HG02571 (cell line): ENCODE measurements at regions not wholly inside any gene's neighbourhood (a gene's known extent, or its start where the extent isn't known, plus 50 kb on each side); places are given as distances from the start of the nearest gene placed in this dataset.
"Not testable (repeated sequence)": the region's sequence is repeated elsewhere in the genome, so short reads cannot be mapped to it uniquely, and the experiment has no call there.

Experiments
- ATAC-seq: cut with Tn5 transposase; IDR thresholded peaks from one replicate; pipeline ENCODE4 v1.9.1; 2021; ENCODE audit warnings: mild to moderate bottlenecking, moderate library complexity; ENCODE audit not compliant: unreplicated experiment

DNA sequence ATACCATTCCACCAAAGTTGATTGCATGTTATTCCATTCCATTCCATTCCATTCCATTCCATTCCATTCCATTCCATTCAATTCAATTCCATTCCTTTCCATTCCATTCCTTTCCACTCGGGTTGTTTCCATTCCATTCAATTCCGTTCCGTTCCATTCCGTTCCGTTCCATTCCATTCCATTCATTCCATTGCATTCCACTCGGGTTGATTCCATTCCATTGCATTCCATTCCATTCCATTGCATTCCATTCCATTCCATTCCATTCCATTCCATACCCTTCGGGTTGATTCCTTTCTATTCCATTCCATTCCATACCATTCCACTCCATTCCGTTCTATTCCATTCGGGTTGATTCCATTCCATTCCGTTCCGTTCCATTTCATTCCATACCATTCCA lies 166.9 kb downstream of the CWH43 start:
- not testable (repeated sequence) for ATAC-seq

GRCh38 chr4:49154308-49155103 lies 168.4 kb downstream of the CWH43 start:
- peak; percentile 73 for ATAC-seq

DNA sequence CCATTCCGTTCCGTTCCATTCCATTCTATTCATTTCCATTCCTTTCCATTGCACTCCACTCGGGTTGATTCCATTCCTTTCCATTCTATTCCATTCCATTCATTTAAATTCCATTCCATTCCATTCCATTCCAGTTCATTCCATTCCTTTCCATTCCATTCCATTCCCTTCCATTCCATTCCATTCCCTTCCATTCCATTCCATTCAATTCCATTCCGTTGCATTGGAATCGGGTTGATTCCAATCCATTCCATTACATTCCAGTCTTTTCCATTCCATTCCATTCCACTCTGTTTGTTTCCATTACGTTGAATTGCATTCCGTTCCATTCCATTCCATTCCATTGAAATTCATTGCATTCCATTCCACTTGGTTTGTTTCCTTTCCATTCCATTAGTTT lies 169.2 kb downstream of the CWH43 start:
- not testable (repeated sequence) for ATAC-seq

- not testable (repeated sequence) for ATAC-seq
These were observed 170.2 kb downstream of the CWH43 start for GRCh38 chr4:49156309-49156708.

- ATAC-seq: not testable (repeated sequence)
These were observed 171.6 kb downstream of the CWH43 start for GRCh38 chr4:49157630-49158029.

DNA sequence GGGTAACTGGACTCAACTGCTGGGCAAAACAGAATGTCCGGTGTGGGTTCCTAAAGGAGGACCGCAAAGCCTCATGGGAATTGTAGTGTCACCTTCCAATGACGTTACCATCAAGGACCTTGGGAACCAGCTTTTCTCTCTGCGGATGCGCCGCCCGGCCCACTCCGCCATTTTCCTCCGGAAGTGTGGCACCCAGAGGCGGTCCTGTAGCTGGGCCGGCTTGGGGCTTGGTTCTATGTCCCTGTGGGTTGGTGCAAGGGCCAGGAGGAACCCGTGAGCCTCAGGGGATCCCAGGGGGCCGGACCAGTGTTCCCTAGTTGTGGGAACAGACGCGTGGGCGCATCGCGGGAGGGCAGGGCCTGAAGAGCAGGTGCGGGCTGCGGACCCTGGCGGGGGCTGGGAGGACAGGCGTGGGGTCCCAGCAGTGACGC lies 175.1 kb downstream of the CWH43 start:
- ATAC-seq: not testable (repeated sequence)

DNA sequence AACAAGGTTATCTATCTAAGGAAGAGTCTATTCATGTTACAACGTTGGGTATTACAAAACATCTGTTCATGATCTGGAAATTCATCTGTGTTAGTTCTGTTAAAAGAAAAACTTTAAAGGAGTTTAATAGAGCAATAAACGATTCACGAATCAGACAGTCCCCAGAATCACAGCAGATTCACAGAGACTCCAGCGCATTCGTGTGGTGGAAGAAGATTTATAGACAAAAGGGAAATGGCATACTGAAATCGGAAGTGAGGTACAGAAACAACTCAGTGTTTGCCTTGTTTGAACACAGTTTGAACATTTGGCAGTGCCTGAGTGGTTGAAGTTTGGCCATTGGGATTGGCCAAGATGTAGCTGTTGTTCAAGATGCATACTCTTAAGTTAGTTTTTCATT lies 178.8 kb downstream of the CWH43 start:
- ATAC-seq: not testable (repeated sequence)

DNA sequence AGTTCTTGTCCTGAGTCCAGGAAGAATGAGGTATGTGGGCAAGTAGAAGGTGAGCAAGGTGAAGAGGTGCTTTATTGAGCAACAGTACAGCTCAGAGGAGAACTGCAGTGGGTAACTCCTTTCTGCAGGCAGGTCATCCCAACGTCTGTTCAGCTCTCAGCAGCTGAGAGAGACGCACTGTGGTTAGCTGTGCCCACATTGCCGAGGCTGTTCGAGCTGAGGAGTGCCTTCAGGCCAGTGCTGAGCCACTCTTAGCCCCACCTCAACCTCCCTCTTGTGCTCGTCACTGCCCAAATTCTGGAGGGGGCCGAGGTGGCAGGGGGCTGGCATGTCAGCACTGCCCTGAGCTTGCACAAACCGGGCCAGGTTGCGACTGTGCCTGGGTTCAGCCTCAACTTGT lies 191.8 kb downstream of the CWH43 start:
- ATAC-seq: not testable (repeated sequence)

- not testable (repeated sequence) for ATAC-seq
These were observed 195.0 kb downstream of the CWH43 start for GRCh38 chr4:49181088-49181487.

GRCh38 chr4:49211396-49212194 lies 225.5 kb downstream of the CWH43 start:
- not testable (repeated sequence) for ATAC-seq

DNA sequence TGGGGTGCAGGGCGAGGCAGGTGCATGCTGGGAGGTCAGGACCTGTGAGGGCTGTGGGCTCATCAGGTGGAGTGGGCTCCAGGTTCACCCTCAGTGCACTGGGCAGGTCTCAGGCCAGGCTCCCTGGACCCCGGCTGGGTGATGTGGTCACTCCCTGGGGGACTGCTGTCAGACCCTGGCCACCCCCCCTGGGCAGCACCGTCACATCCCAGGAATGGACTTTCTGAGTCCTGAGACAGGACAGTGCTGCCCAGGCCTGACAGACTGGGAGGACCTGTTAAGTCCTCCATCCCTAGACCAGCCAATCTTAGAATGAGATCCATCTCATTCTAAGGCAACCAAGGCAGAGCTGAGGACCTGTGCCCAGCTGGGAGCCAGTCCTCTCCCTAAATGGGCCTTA lies 227.2 kb downstream of the CWH43 start:
- ATAC-seq: not testable (repeated sequence)

DNA sequence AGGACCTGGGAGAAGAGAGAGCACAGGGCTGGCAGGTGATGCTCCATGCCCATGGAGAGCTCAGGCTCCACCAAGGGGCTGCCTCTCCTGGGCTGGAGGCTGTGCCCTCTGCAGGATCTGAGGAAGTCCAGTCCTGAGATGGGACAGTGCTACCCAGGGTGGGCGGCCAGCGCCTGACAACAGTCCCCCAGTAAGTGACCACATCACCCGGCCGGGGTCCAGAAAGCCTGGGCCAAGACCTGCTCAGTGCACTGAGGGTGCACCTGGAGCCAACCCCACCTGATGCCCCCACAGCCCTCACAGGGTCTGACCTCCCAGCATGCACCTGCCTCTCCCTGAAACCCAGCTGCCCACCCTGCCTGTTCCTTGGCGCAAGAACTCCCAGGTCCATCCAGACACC lies 227.7 kb downstream of the CWH43 start:
- ATAC-seq: not testable (repeated sequence)

GRCh38 chr4:49214453-49215081 lies 228.5 kb downstream of the CWH43 start:
- not testable (repeated sequence) for ATAC-seq

GRCh38 chr4:49215082-49215479 lies 229.0 kb downstream of the CWH43 start:
- ATAC-seq: not testable (repeated sequence)

DNA sequence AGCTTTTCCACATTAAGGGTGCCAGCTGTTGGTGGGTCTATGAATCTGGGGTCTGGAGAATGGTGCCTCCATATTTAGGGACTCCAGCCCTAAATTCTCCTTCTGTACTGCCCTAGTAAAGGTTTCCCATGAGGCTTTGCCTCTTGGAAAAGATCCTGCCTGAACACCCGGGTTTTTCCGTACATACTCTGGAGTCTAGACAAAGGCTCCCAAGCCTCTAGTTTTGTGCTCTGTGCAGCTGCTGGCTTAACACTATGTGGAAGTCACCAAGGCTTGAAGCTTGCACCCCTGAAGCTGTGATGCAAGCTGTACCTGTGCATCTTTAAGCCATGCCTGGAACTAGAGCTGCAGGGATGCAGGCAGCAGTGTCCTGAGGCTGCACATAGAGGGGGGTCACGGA lies 230.5 kb downstream of the CWH43 start:
- not testable (repeated sequence) for ATAC-seq

GRCh38 chr4:49217492-49217891 lies 231.4 kb downstream of the CWH43 start:
- no peak for ATAC-seq

GRCh38 chr4:49218094-49218493 lies 232.0 kb downstream of the CWH43 start:
- ATAC-seq: not testable (repeated sequence)

DNA sequence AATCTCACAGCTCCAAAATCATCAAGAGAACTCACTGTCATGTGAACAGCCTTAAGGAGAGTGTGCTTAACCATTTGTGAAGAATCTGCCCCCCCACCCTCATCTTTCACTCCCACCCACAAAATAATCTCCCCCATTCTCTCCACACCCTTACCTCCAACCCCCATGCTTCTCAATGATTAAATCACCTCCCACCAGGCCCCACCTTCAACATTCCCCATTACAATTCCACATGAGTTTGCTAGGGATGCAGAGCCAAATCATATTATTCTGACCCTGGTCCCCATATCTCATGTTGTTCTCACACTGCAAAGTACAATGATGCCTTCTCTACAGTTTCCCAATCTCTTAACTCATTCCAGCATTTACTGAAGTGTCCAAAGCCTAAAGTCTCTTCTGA lies 232.9 kb downstream of the CWH43 start:
- ATAC-seq: not testable (repeated sequence)

- ATAC-seq: not testable (repeated sequence)
These were observed 233.6 kb downstream of the CWH43 start for GRCh38 chr4:49219489-49220225.

DNA sequence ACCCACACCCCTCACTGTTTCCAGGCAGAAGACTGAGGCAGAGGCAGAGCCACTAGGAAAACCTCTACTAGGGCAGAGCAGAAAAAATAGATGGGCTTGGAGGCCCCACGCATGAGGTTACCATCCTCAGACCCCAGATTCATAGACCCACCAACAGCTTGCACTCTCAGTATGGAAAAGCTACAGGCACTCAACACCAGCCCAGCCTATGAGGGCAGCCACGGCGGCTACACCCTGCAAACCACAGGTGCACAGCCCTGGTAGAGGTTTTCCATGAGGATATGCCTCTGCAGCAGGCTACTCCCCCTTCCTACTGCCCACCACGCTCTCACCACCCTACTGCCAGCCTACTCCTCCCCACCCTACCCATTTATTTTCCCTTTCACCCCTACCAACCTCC lies 235.1 kb downstream of the CWH43 start:
- ATAC-seq: no peak

GRCh38 chr4:49222810-49223209 lies 236.7 kb downstream of the CWH43 start:
- ATAC-seq: not testable (repeated sequence)
